IMR-90 (cell line): ENCODE measurements at regions not wholly inside any gene's neighbourhood (a gene's known extent, or its start where the extent isn't known, plus 50 kb on each side); places are given as distances from the start of the nearest gene placed in this dataset.

Experiments
- ATAC-seq: fragments of 200-7000 bp; cut with Tn5 transposase; 2 replicates; pipeline ENCODE4 v1.9.1; 2020; ENCODE audit warnings: low read depth, mild to moderate bottlenecking, moderate library complexity
- BruUV-seq: library from RNA; stranded (reverse); fragments of 400-500 nt; replicated peaks from 2 replicates; lab custom pipeline; 2021; lab: Mats Ljungman, UMichigan
- CTCF ChIA-PET: fragments of 300-600 bp; formaldehyde crosslinking; extraction: SDS; loops from one replicate; lab custom pipeline; 2021; ENCODE audit warnings: antibody characterized with exemption; lab: Yijun Ruan, JAX
- POLR2A ChIA-PET: fragments of 300-600 bp; sonication (Branson Sonifier 250); formaldehyde crosslinking; loops from one replicate; lab custom pipeline; 2022; ENCODE audit warnings: antibody characterized with exemption; ENCODE audit not compliant: unreplicated experiment; lab: Charles Lee
- DNase-seq: peaks from one replicate; pipeline ENCODE4 v3.0.0; 2013
- H2AFZ ChIP-seq: replicated peaks from 2 replicates; pipeline ENCODE3; 2013; ENCODE audit warnings: low read length, mild to moderate bottlenecking; ENCODE audit not compliant: poor library complexity
- H2AK5ac ChIP-seq: 2 replicates; pipeline ENCODE4 v1.6.1; 2013; ENCODE audit warnings: low read depth, low read length, inconsistent platforms
- H2AK9ac ChIP-seq: replicated peaks from 2 replicates; pipeline ENCODE3; 2013; ENCODE audit warnings: mild to moderate bottlenecking, low read depth, low read length, moderate library complexity; ENCODE audit not compliant: poor library complexity
- H2BK120ac ChIP-seq: 2 replicates; pipeline ENCODE4 v1.6.1; 2013; ENCODE audit warnings: low read depth, low read length, inconsistent platforms
- H2BK15ac ChIP-seq: 3 replicates; pipeline ENCODE4 v1.6.1; 2013; ENCODE audit warnings: low read depth, low read length, inconsistent platforms
- H2BK20ac ChIP-seq: 2 replicates; pipeline ENCODE4 v1.6.1; 2013; ENCODE audit warnings: low read depth, mild to moderate bottlenecking, inconsistent platforms, low read length, moderate library complexity
- H2BK5ac ChIP-seq: 2 replicates; pipeline ENCODE4 v1.6.1; 2013; ENCODE audit warnings: mild to moderate bottlenecking, low read depth, low read length, inconsistent platforms; ENCODE audit not compliant: poor library complexity, severe bottlenecking
- H3K14ac ChIP-seq: replicated peaks from 2 replicates; pipeline ENCODE4 v1.6.1; 2013; ENCODE audit warnings: low read depth, low read length, inconsistent platforms
- H3K18ac ChIP-seq: 2 replicates; pipeline ENCODE4 v1.6.1; 2013; ENCODE audit warnings: low read depth, low read length, control low read depth
- H3K23ac ChIP-seq: 2 replicates; pipeline ENCODE4 v1.6.1; 2013; ENCODE audit warnings: low read depth, low read length, inconsistent platforms
- H3K27ac ChIP-seq: 2 replicates; pipeline ENCODE4 v1.5.1; 2013; ENCODE audit warnings: mild to moderate bottlenecking, control low read depth, low read length; ENCODE audit not compliant: insufficient read depth
- H3K27me3 ChIP-seq: 2 replicates; pipeline ENCODE4 v1.6.1; 2013; ENCODE audit warnings: low read length; ENCODE audit not compliant: control insufficient read depth, insufficient read depth
- H3K36me3 ChIP-seq: 2 replicates; pipeline ENCODE4 v1.6.1; 2013; ENCODE audit warnings: low read length, mixed read lengths; ENCODE audit not compliant: control insufficient read depth, insufficient read depth
- H3K4ac ChIP-seq: 2 replicates; pipeline ENCODE4 v1.6.1; 2013; ENCODE audit warnings: low read depth, low read length, inconsistent platforms
- H3K4me1 ChIP-seq: 2 replicates; pipeline ENCODE4 v1.6.1; 2013; ENCODE audit warnings: low read length, mixed read lengths; ENCODE audit not compliant: control insufficient read depth, insufficient read depth
- H3K4me2 ChIP-seq: 2 replicates; pipeline ENCODE4 v1.6.1; 2013; ENCODE audit warnings: low read depth, mild to moderate bottlenecking, control low read depth, low read length, moderate library complexity
- H3K4me3 ChIP-seq: 2 replicates; pipeline ENCODE4 v1.5.1; 2013; ENCODE audit warnings: low read depth, mild to moderate bottlenecking, control low read depth, low read length, moderate library complexity; ENCODE audit not compliant: insufficient read depth
- H3K56ac ChIP-seq: 2 replicates; pipeline ENCODE4 v1.6.1; 2013; ENCODE audit warnings: low read length, inconsistent platforms; ENCODE audit not compliant: insufficient read depth; ENCODE audit errors: extremely low read depth
- H3K79me1 ChIP-seq, 2 experiments: 2 replicates each; pipeline ENCODE4 v1.6.1; 2013; ENCODE audit warnings: low read length in 2 of 2, inconsistent platforms in 1 of 2, low read depth in 1 of 2
- H3K9ac ChIP-seq: 2 replicates; pipeline ENCODE4 v1.6.1; 2013; ENCODE audit warnings: low read depth, low read length, control low read depth
- H3K9me1 ChIP-seq: 2 replicates; pipeline ENCODE4 v1.6.1; 2013; ENCODE audit warnings: low read length, inconsistent platforms; ENCODE audit not compliant: insufficient read depth
- H3K9me3 ChIP-seq: 2 replicates; pipeline ENCODE4 v1.6.1; 2013; ENCODE audit warnings: low read length; ENCODE audit not compliant: control insufficient read depth, insufficient read depth
- H4K20me1 ChIP-seq: 2 replicates; pipeline ENCODE4 v1.6.1; 2013; ENCODE audit warnings: low read length, inconsistent platforms; ENCODE audit not compliant: insufficient read depth
- H4K5ac ChIP-seq: 2 replicates; pipeline ENCODE4 v1.6.1; 2013; ENCODE audit warnings: mild to moderate bottlenecking, low read depth, low read length, control low read depth
- H4K8ac ChIP-seq, 2 experiments: 2 replicates each; pipeline ENCODE4 v1.6.1; 2013; ENCODE audit warnings: low read depth in 2 of 2, low read length in 2 of 2, control low read depth in 1 of 2, inconsistent platforms in 1 of 2
- H4K91ac ChIP-seq: 2 replicates; pipeline ENCODE4 v1.6.1; 2013; ENCODE audit warnings: low read depth, low read length, inconsistent platforms; ENCODE audit not compliant: insufficient read depth
- BHLHE40 ChIP-seq: fragments of 150-350 bp; IDR thresholded peaks from 2 replicates; pipeline ENCODE4 v1.6.1; 2016; ENCODE audit warnings: mild to moderate bottlenecking, low read depth, low read length
- MAFK ChIP-seq: IDR thresholded peaks from 2 replicates; pipeline ENCODE4 v1.6.1; 2012; ENCODE audit warnings: low read depth, low read length, improper control_type of control experiment
- WGBS, 2 experiments: methylation state at CpG; one replicate each; pipeline versions ENCODE4 v1.1.5 to v1.1.7; 2013; ENCODE audit warnings: missing lambda C conversion rate in 2 of 2; ENCODE audit not compliant: insufficient read length in 1 of 2; ENCODE audit errors: extremely low coverage in 2 of 2; 5-methylcytosine and 5-hydroxymethylcytosine counted together
- dilution Hi-C: fragments of 300-500 bp; cut with HindIII; formaldehyde crosslinking; loops from one replicate; pipeline ENCODE4 v1.14.3; 2018; ENCODE audit warnings: low sequenced_read_pairs; ENCODE audit not compliant: unreplicated experiment
- in situ Hi-C: fragments of 300-500 bp; cut with MboI; formaldehyde crosslinking; loops from 3 replicates; pipeline ENCODE4 v1.14.3; 2019; ENCODE audit warnings: low sequenced_read_pairs, inconsistent platforms, mixed read lengths
- intact Hi-C: fragments of 100-400 bp; cut with micrococcal nuclease; formaldehyde crosslinking; loops from 2 replicates; pipeline ENCODE4 v1.10.0; 2022

DNA sequence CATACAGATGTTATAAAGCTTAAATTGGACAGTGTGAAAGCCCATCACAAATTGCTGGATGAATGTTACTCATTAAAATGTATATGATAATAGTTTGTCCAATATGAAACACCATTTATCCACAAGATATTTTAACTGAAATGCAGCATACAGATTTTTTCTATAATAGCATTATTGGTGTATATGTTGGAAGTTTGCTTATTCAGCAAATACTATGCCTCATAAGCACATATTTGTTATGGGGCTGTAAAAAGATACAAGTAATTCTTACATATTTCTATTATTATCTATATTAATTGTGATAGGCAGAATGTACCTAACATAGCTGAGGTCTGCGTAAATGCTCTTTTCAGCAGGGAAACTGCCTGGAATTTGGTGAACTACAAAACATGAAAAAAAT is 790.5 kb downstream of the DIPK2A start:
- Histone ChIP-seq H2AFZ (no peak overlapping the region), H2AK9ac (no peak overlapping the region), H3K4me1 (no peaks in the 10 kb centered on the region), H4K5ac (no peak overlapping the region), H2AK5ac (no peak overlapping the region), H2BK120ac (no peak overlapping the region), H2BK20ac (no peak overlapping the region), H3K18ac (no peak overlapping the region), H3K23ac (no peak overlapping the region), H3K27me3 (no peaks in the 10 kb centered on the region), H4K91ac (no peak overlapping the region), H4K8ac (no peak overlapping the region), H3K27ac (no peak overlapping the region), H3K14ac (no peak overlapping the region), H3K79me1 (no peaks in the 10 kb centered on the region), H3K36me3 (no peaks in the 10 kb centered on the region), H3K4me3 (no peak overlapping the region), H3K56ac (no peak overlapping the region), H2BK15ac (no peak overlapping the region), H3K9ac (no peak overlapping the region), H3K4ac (no peak overlapping the region), H3K4me2 (no peak overlapping the region), H4K20me1 (no peaks in the 10 kb centered on the region), H3K9me1 (no peaks in the 10 kb centered on the region), H2BK5ac (no peak overlapping the region), H3K9me3 (0 out of 2 replicates have a peak, but pooled peaks cover 2% of the 10 kb centered on the region)
- WGBS, 2 experiments = no CpG with 5 or more reads among the region's 1 CpG
- ATAC-seq (no peak), DNase-seq (no peak)
- dilution Hi-C loops (no loop called here), intact Hi-C loops (no loop called here), in situ Hi-C loops (no loop called here)
- TF ChIP-seq MAFK (peak; percentile 84), BHLHE40 (no peak)
- no TSS peak for BruUV-seq
- POLR2A ChIA-PET = no interaction called here
- CTCF ChIA-PET = no interaction called here
